HCT116 (cell line): ENCODE measurements at regions not wholly inside any gene's neighbourhood (a gene's known extent, or its start where the extent isn't known, plus 50 kb on each side); places are given as distances from the start of the nearest gene placed in this dataset.
A peak's percentile ranks its signal among the peaks of the same experiment; 100 is the strongest.

Source experiments
- ATAC-seq: fragments of 200-7000 bp; cut with Tn5 transposase; 2 replicates; pipeline ENCODE4 v1.9.1; 2020; ENCODE audit warnings: mild to moderate bottlenecking, moderate library complexity
- BruUV-seq: library from RNA; stranded (reverse); fragments of 400-500 nt; replicated peaks from 2 replicates; lab custom pipeline; 2021; lab: Mats Ljungman, UMichigan
- CTCF ChIA-PET: fragments of 300-600 bp; sonication (Branson Sonifier 250); formaldehyde crosslinking; loops from one replicate; lab custom pipeline; 2021; ENCODE audit warnings: antibody characterized with exemption; lab: Charles Lee
- POLR2A ChIA-PET: fragments of 300-600, 350-600 bp; sonication (Branson Sonifier 250); formaldehyde crosslinking; loops from one replicate; lab custom pipeline; 2021; ENCODE audit warnings: antibody characterized with exemption; lab: Charles Lee
- RAD21 ChIA-PET, 2 experiments: fragments of 300-600 bp; sonication (Branson Sonifier 250); formaldehyde crosslinking; loops; one replicate each; lab custom pipeline; 2023; ENCODE audit warnings: low total read pairs in 2 of 2; ENCODE audit not compliant: uncharacterized antibody in 2 of 2, unreplicated experiment in 2 of 2, low non-redundant PET in 1 of 2; lab: Charles Lee
- DNase-seq: peaks from one replicate; pipeline ENCODE4 v3.0.0-alpha.2; 2010; ENCODE audit warnings: low read depth, low spot score
- H2AFZ ChIP-seq: fragments of 200-600 bp; shearing (Covaris generic), sonication (generic); 2 replicates; pipeline ENCODE4 v1.6.1; 2017; ENCODE audit warnings: low read depth, mixed run types, mixed read lengths, antibody characterized with exemption, low read length; ENCODE audit not compliant: poor library complexity, severe bottlenecking
- H3K27ac ChIP-seq: 2 replicates; pipeline ENCODE4 v1.5.1; 2012; ENCODE audit warnings: low read depth, low read length
- H3K27me3 ChIP-seq: fragments of 200-600 bp; sonication (generic); 2 replicates; pipeline ENCODE4 v1.6.1; 2016; ENCODE audit warnings: mixed run types, low read length, mixed read lengths; ENCODE audit not compliant: insufficient read depth
- H3K36me3 ChIP-seq, 2 experiments: fragments of 200-500 bp in 1 of 2; fragments of 200-600 bp in 1 of 2; sonication (Bioruptor generic) in 1 of 2; sonication (generic) in 1 of 2; 2 replicates each; pipeline versions ENCODE4 v1.5.1 to v1.6.1; 2014 to 2016; ENCODE audit warnings: low read length in 2 of 2, inconsistent platforms in 1 of 2, mixed read lengths in 1 of 2, mixed run types in 1 of 2; ENCODE audit not compliant: insufficient read depth in 2 of 2, control insufficient read depth in 1 of 2
- H3K4me1 ChIP-seq, 2 experiments: fragments of 200-600 bp in 1 of 2; sonication (generic) in 1 of 2; 2 replicates each; pipeline versions ENCODE4 v1.5.1 to v1.6.1; 2012 to 2017; ENCODE audit warnings: low read length in 2 of 2, inconsistent platforms in 1 of 2, mild to moderate bottlenecking in 1 of 2, mixed read lengths in 1 of 2, mixed run types in 1 of 2, moderate library complexity in 1 of 2; ENCODE audit not compliant: insufficient read depth in 2 of 2, control insufficient read depth in 1 of 2
- H3K4me2 ChIP-seq: fragments of 200-600 bp; sonication (generic); 2 replicates; pipeline ENCODE4 v1.6.1; 2017; ENCODE audit warnings: mixed run types, low read length, mixed read lengths
- H3K4me3 ChIP-seq, 2 experiments: fragments of 200-600 bp in 1 of 2; sonication (generic) in 1 of 2; replicated peaks in 1 of 2; 2 replicates each; pipeline ENCODE4 v1.5.1; 2011 to 2016; ENCODE audit warnings: low read length in 2 of 2, control low read depth in 1 of 2, low read depth in 1 of 2, mild to moderate bottlenecking in 1 of 2, mixed read lengths in 1 of 2, mixed run types in 1 of 2
- H3K79me2 ChIP-seq: fragments of 200-600 bp; sonication (generic); 2 replicates; pipeline ENCODE4 v1.6.1; 2017; ENCODE audit warnings: mild to moderate bottlenecking, mixed run types, low read length, moderate library complexity, mixed read lengths; ENCODE audit not compliant: insufficient read depth
- H3K9ac ChIP-seq: fragments of 200-600 bp; sonication (generic); 2 replicates; pipeline ENCODE4 v1.6.1; 2016; ENCODE audit warnings: low read length, mixed read lengths
- H3K9me2 ChIP-seq: fragments of 200-600 bp; sonication (generic), shearing (Covaris generic); 2 replicates; pipeline ENCODE4 v1.6.1; 2017; ENCODE audit warnings: mixed run types, mild to moderate bottlenecking, moderate library complexity; ENCODE audit not compliant: insufficient read depth
- H3K9me3 ChIP-seq, 2 experiments: fragments of 200-500 bp in 1 of 2; fragments of 200-600 bp in 1 of 2; sonication (Bioruptor generic) in 1 of 2; sonication (generic) in 1 of 2; 2 replicates each; pipeline ENCODE4 v1.6.1; 2014 to 2017; ENCODE audit warnings: low read length in 2 of 2, mixed read lengths in 2 of 2, inconsistent platforms in 1 of 2, low read depth in 1 of 2, mild to moderate bottlenecking in 1 of 2, mixed run types in 1 of 2, moderate library complexity in 1 of 2; ENCODE audit not compliant: control insufficient read depth in 1 of 2, insufficient read depth in 1 of 2
- H4K20me1 ChIP-seq: fragments of 200-600 bp; sonication (generic), shearing (Covaris generic); 2 replicates; pipeline ENCODE4 v1.6.1; 2017; ENCODE audit warnings: mixed run types, mild to moderate bottlenecking, moderate library complexity; ENCODE audit not compliant: insufficient read depth
- ATF3 ChIP-seq: IDR thresholded peaks from 2 replicates; pipeline ENCODE4 v1.6.1; 2012
- CEBPB ChIP-seq: IDR thresholded peaks from 2 replicates; pipeline ENCODE4 v1.6.1; 2012; ENCODE audit warnings: low read depth
- EGR1 ChIP-seq: IDR thresholded peaks from 2 replicates; pipeline ENCODE4 v1.6.1; 2012; ENCODE audit warnings: low read depth
- FOSL1 ChIP-seq: IDR thresholded peaks from 2 replicates; pipeline ENCODE4 v1.6.1; 2012; ENCODE audit warnings: low read depth
- POLR2A ChIP-seq: IDR thresholded peaks from 2 replicates; pipeline ENCODE4 v1.7.0; 2011; ENCODE audit warnings: borderline replicate concordance; ENCODE audit not compliant: insufficient read depth, insufficient read length; ENCODE audit errors: extremely low read depth
- POLR2AphosphoS5 ChIP-seq: IDR thresholded peaks from 2 replicates; pipeline ENCODE4 v1.6.1; 2011; ENCODE audit warnings: mild to moderate bottlenecking, low read depth, low read length, moderate library complexity
- SIN3A ChIP-seq: IDR thresholded peaks from 2 replicates; pipeline ENCODE4 v1.6.1; 2012; ENCODE audit warnings: low read depth
- SRF ChIP-seq: IDR thresholded peaks from 2 replicates; pipeline ENCODE4 v1.6.1; 2012; ENCODE audit warnings: low read depth
- TCF7L2 ChIP-seq: IDR thresholded peaks from 2 replicates; pipeline ENCODE4 v1.7.0; 2011; ENCODE audit warnings: borderline replicate concordance, inconsistent platforms; ENCODE audit not compliant: insufficient read depth, insufficient read length; ENCODE audit errors: extremely low read depth
- YY1 ChIP-seq: IDR thresholded peaks from 2 replicates; pipeline ENCODE4 v1.6.1; 2011; ENCODE audit warnings: low read length, low read depth, moderate library complexity, mild to moderate bottlenecking; ENCODE audit not compliant: insufficient replicate concordance; ENCODE audit errors: extremely low read depth
- ZBTB33 ChIP-seq: IDR thresholded peaks from 2 replicates; pipeline ENCODE4 v1.6.1; 2011; ENCODE audit warnings: mild to moderate bottlenecking, low read length, moderate library complexity; ENCODE audit not compliant: insufficient replicate concordance; ENCODE audit errors: extremely low read depth
- ZFX ChIP-seq: fragments of 450-650 bp; IDR thresholded peaks from 2 replicates; pipeline ENCODE4 v1.6.1; 2017
- ZNF274 ChIP-seq: fragments of 200-500 bp; sonication (Bioruptor generic); IDR thresholded peaks from 2 replicates; pipeline ENCODE4 v1.6.1; 2014; ENCODE audit warnings: mild to moderate bottlenecking, low read depth, low read length, inconsistent platforms
- intact Hi-C: fragments of 100-400 bp; cut with micrococcal nuclease; formaldehyde crosslinking; loops from 2 replicates; pipeline ENCODE4 v1.10.0; 2022
- TF ChIP-seq, protein P1 (sequence below): IDR thresholded peaks from 2 replicates; pipeline ENCODE4 v1.6.1; 2012; ENCODE audit warnings: low read depth
- TF ChIP-seq, protein P2 (sequence below), 3 experiments: fragments of 200-600 bp in 1 of 3; sonication (generic) in 1 of 3; IDR thresholded peaks in 2 of 3; conservative IDR thresholded peaks in 1 of 3; 2 replicates each; pipeline ENCODE4 v1.5.1; 2012 to 2017; ENCODE audit warnings: low read depth in 2 of 3, low read length in 2 of 3, antibody characterized with exemption in 1 of 3, borderline replicate concordance in 1 of 3, control low read depth in 1 of 3, mild to moderate bottlenecking in 1 of 3, mixed read lengths in 1 of 3, mixed run types in 1 of 3, moderate library complexity in 1 of 3; ENCODE audit not compliant: insufficient read depth in 1 of 3

- no peaks in the 10 kb centered on the region for H3K4me1 ChIP-seq
- H3K4me2 ChIP-seq: no peak overlapping the region
- no peak overlapping the region for H3K4me3 ChIP-seq
- intact Hi-C loops: loop anchor here (5.0 kb wide), 2 partner anchors 621 to 1116 kb away; no protein-coding TSS in a partner anchor
- no peaks in the 10 kb centered on the region for H3K79me2 ChIP-seq
- H3K27ac ChIP-seq: no peak overlapping the region
- DNase-seq (no peak), ATAC-seq (peak; percentile 40; the same call in 1 of the 2 replicates)
- no peaks in the 10 kb centered on the region for H3K9me3 ChIP-seq
- no peak overlapping the region for H2AFZ ChIP-seq
- TF ChIP-seq EGR1 (no peak), CEBPB (no peak), ATF3 (no peak), ZFX (no peak), SRF (no peak), POLR2AphosphoS5 (no peak), YY1 (no peak), TCF7L2 (no peak), POLR2A (no peak), ZBTB33 (no peak), FOSL1 (no peak), SIN3A (no peak), ZNF274 (no peak)
- TF ChIP-seq, protein P1, sequence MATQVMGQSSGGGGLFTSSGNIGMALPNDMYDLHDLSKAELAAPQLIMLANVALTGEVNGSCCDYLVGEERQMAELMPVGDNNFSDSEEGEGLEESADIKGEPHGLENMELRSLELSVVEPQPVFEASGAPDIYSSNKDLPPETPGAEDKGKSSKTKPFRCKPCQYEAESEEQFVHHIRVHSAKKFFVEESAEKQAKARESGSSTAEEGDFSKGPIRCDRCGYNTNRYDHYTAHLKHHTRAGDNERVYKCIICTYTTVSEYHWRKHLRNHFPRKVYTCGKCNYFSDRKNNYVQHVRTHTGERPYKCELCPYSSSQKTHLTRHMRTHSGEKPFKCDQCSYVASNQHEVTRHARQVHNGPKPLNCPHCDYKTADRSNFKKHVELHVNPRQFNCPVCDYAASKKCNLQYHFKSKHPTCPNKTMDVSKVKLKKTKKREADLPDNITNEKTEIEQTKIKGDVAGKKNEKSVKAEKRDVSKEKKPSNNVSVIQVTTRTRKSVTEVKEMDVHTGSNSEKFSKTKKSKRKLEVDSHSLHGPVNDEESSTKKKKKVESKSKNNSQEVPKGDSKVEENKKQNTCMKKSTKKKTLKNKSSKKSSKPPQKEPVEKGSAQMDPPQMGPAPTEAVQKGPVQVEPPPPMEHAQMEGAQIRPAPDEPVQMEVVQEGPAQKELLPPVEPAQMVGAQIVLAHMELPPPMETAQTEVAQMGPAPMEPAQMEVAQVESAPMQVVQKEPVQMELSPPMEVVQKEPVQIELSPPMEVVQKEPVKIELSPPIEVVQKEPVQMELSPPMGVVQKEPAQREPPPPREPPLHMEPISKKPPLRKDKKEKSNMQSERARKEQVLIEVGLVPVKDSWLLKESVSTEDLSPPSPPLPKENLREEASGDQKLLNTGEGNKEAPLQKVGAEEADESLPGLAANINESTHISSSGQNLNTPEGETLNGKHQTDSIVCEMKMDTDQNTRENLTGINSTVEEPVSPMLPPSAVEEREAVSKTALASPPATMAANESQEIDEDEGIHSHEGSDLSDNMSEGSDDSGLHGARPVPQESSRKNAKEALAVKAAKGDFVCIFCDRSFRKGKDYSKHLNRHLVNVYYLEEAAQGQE: no peak
- TF ChIP-seq, protein P2, sequence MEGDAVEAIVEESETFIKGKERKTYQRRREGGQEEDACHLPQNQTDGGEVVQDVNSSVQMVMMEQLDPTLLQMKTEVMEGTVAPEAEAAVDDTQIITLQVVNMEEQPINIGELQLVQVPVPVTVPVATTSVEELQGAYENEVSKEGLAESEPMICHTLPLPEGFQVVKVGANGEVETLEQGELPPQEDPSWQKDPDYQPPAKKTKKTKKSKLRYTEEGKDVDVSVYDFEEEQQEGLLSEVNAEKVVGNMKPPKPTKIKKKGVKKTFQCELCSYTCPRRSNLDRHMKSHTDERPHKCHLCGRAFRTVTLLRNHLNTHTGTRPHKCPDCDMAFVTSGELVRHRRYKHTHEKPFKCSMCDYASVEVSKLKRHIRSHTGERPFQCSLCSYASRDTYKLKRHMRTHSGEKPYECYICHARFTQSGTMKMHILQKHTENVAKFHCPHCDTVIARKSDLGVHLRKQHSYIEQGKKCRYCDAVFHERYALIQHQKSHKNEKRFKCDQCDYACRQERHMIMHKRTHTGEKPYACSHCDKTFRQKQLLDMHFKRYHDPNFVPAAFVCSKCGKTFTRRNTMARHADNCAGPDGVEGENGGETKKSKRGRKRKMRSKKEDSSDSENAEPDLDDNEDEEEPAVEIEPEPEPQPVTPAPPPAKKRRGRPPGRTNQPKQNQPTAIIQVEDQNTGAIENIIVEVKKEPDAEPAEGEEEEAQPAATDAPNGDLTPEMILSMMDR (IDR thresholded peaks at IDR 0.05 in 2 of 3, conservative IDR thresholded peaks at IDR 0.05 in 1 of 3; ENCODE audit: borderline replicate concordance in 1 of 3, insufficient read depth in 1 of 3, low read depth in 2 of 3, low read length in 2 of 3): no peak
- H3K36me3 ChIP-seq: no peaks in the 10 kb centered on the region
- peaks cover 14% of the 10 kb centered on the region; the same call in 1 of the 2 replicates for H3K27me3 ChIP-seq
- ChIA-PET POLR2A (no interaction called here), RAD21 (no interaction called here), CTCF (interaction anchor here (1.7 kb wide), 1 partner anchor 135 kb away, joined by 9 read pairs; no protein-coding TSS in a partner anchor)
- H3K9ac ChIP-seq: no peak overlapping the region
- no peaks in the 10 kb centered on the region for H3K9me2 ChIP-seq
- no peaks in the 10 kb centered on the region for H4K20me1 ChIP-seq
- BruUV-seq: no TSS peak
Measured at GRCh38 chr20:24782801-24783630, 166.1 kb upstream of the CST7 start.
